ENCODE measurements at regions not wholly inside any gene's neighbourhood (a gene's known extent, or its start where the extent isn't known, plus 50 kb on each side); places are given as distances from the start of the nearest gene placed in this dataset.

- TF ChIP-seq CTCF (IDR thresholded peaks at IDR 0.05; ENCODE audit: insufficient read depth, low read length) (no peak), POLR2AphosphoS5 (IDR thresholded peaks at IDR 0.05; ENCODE audit: low read depth) (no peak), REST (IDR thresholded peaks at IDR 0.05; ENCODE audit: insufficient replicate concordance, low read depth) (no peak), GABPA (IDR thresholded peaks at IDR 0.05; ENCODE audit: low read depth) (no peak)
Measured at GRCh38 chr12:33786532-33786931, 235.8 kb upstream of the ALG10 start.
